BLaER1 treated with 17β-estradiol and CSF1 and Interleukin-3, amounts not matched to agents 10 nM and 100 nM (cell line): ENCODE measurements at regions not wholly inside any gene's neighbourhood (a gene's known extent, or its start where the extent isn't known, plus 50 kb on each side); places are given as distances from the start of the nearest gene placed in this dataset.

Source experiments
- H3K27ac ChIP-seq, 11 experiments: shearing (Covaris generic); formaldehyde crosslinking; 2 replicates each; pipeline ENCODE4 v1.8.1; 2022
- H3K27me3 ChIP-seq, 11 experiments: shearing (Covaris generic); formaldehyde crosslinking; 2 replicates each; pipeline ENCODE4 v1.8.1; 2022
- H3K36me3 ChIP-seq, 11 experiments: shearing (Covaris generic); formaldehyde crosslinking; 2 replicates each; pipeline ENCODE4 v1.8.1; 2022
- H3K4me1 ChIP-seq, 10 experiments: shearing (Covaris generic); formaldehyde crosslinking; 2 replicates each; pipeline ENCODE4 v1.8.1; 2022
- H3K4me2 ChIP-seq, 11 experiments: shearing (Covaris generic); formaldehyde crosslinking; 2 replicates each; pipeline ENCODE4 v1.8.1; 2022
- H3K4me3 ChIP-seq, 10 experiments: shearing (Covaris generic); formaldehyde crosslinking; 2 replicates each; pipeline ENCODE4 v1.8.1; 2022
- H3K9ac ChIP-seq, 11 experiments: shearing (Covaris generic); formaldehyde crosslinking; 2 replicates each; pipeline ENCODE4 v1.8.1; 2022
- H3K9me3 ChIP-seq, 11 experiments: shearing (Covaris generic); formaldehyde crosslinking; replicated peaks in 1 of 11; 2 replicates each; pipeline ENCODE4 v1.8.1; 2022
- H4K20me1 ChIP-seq, 11 experiments: shearing (Covaris generic); formaldehyde crosslinking; 2 replicates each; pipeline ENCODE4 v1.8.1; 2022
- Cebpa-rat ChIP-seq, 11 experiments: shearing (Covaris generic); IDR thresholded peaks; 2 replicates each; pipeline ENCODE4 v1.8.1; 2022

- H3K4me1 ChIP-seq = peaks cover 0 to 33% (median 22%) of the 10 kb centered on the region in 10 experiments; a peak in 15 of 20 replicates
- no peak overlapping the region for H3K4me2 ChIP-seq
- H3K4me3 ChIP-seq = no peak overlapping the region
- H3K9me3 ChIP-seq = peaks cover 0 to 8% (median 7%) of the 10 kb centered on the region in 11 experiments; a peak in 18 of 22 replicates
- H3K9ac ChIP-seq = no peak overlapping the region
- TF ChIP-seq Cebpa-rat (IDR thresholded peaks at IDR 0.05) = no peak
- peaks cover 0 to 48% (median 19%) of the 10 kb centered on the region in 11 experiments; a peak in 16 of 22 replicates for H3K36me3 ChIP-seq
- no peaks in the 10 kb centered on the region for H3K27me3 ChIP-seq
- H3K27ac ChIP-seq = no peak overlapping the region
- peaks cover 0 to 45% (median 0%) of the 10 kb centered on the region in 11 experiments; a peak in 4 of 22 replicates for H4K20me1 ChIP-seq
Observed at GRCh38 chr2:16581241-16581640, 84.4 kb downstream of the CYRIA start.

GRCh38 chr2:16578081-16578480 lies 87.6 kb downstream of the CYRIA start:
- H3K36me3 ChIP-seq = peaks cover 9 to 68% (median 38%) of the 10 kb centered on the region in 11 experiments; a peak in 21 of 22 replicates
- no peak overlapping the region for H3K4me3 ChIP-seq
- TF ChIP-seq Cebpa-rat (IDR thresholded peaks at IDR 0.05) = no peak
- no peaks in the 10 kb centered on the region for H3K27me3 ChIP-seq
- no peak overlapping the region for H3K9ac ChIP-seq
- peaks cover 29 to 38% (median 35%) of the 10 kb centered on the region in 11 experiments for H3K9me3 ChIP-seq
- H4K20me1 ChIP-seq = peaks cover 0 to 42% (median 0%) of the 10 kb centered on the region in 11 experiments; a peak in 4 of 22 replicates
- H3K27ac ChIP-seq = no peak overlapping the region
- H3K4me2 ChIP-seq = no peak overlapping the region
- H3K4me1 ChIP-seq = peaks cover 0 to 2% (median 0%) of the 10 kb centered on the region in 10 experiments; a peak in 6 of 20 replicates

DNA sequence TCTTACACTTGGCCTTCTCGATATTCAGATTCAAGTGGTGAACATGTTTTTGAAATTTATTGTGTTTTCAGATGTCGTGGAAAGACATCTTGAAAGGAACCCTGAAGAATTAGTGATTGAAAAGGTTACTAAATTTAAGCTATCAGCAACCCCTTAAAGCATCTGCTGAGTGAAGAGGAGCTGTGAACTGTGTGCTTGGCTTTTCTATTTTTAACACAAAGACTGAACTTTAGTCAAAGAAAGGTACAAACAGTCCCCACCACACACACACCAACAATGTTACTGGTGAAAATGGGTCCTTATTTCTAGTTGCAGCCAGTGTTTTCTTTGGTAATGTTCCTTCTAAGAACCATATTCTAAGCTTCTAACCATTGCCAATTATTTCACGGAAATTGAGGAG lies 95.1 kb downstream of the CYRIA start:
- Histone ChIP-seq H3K36me3 (peaks cover 11 to 96% (median 25%) of the 10 kb centered on the region in 11 experiments; a peak in 21 of 22 replicates), H4K20me1 (peaks cover 0 to 80% (median 0%) of the 10 kb centered on the region in 11 experiments; a peak in 5 of 22 replicates), H3K9ac (no peak overlapping the region), H3K27me3 (no peaks in the 10 kb centered on the region), H3K4me1 (peaks cover 0 to 18% (median 12%) of the 10 kb centered on the region in 10 experiments; a peak in 15 of 20 replicates), H3K9me3 (peaks cover 20 to 28% (median 22%) of the 10 kb centered on the region in 11 experiments), H3K27ac (no peak overlapping the region), H3K4me2 (peak overlapping the region in 1 of 11 experiments; percentile 21; a peak in 1 of 22 replicates), H3K4me3 (no peak overlapping the region)
- TF ChIP-seq Cebpa-rat (IDR thresholded peaks at IDR 0.05) = no peak

GRCh38 chr2:16568998-16569784 lies 96.4 kb downstream of the CYRIA start:
- H3K9ac ChIP-seq = no peak overlapping the region
- H3K4me3 ChIP-seq = no peak overlapping the region
- TF ChIP-seq Cebpa-rat (IDR thresholded peaks at IDR 0.05) = no peak
- H3K4me1 ChIP-seq = peaks cover 0 to 18% (median 12%) of the 10 kb centered on the region in 10 experiments; a peak in 15 of 20 replicates
- no peak overlapping the region for H3K27ac ChIP-seq
- peaks cover 7 to 14% (median 9%) of the 10 kb centered on the region in 11 experiments for H3K9me3 ChIP-seq
- peaks cover 6 to 96% (median 24%) of the 10 kb centered on the region in 11 experiments; a peak in 20 of 22 replicates for H3K36me3 ChIP-seq
- H3K4me2 ChIP-seq = peak overlapping the region in 7 of 11 experiments; percentile 18 to 66 (median 43); a peak in 14 of 22 replicates
- no peaks in the 10 kb centered on the region for H3K27me3 ChIP-seq
- H4K20me1 ChIP-seq = peaks cover 0 to 83% (median 0%) of the 10 kb centered on the region in 11 experiments; a peak in 5 of 22 replicates

GRCh38 chr2:16566701-16567100 lies 98.9 kb downstream of the CYRIA start:
- Histone ChIP-seq H3K4me1 (peaks cover 0 to 18% (median 12%) of the 10 kb centered on the region in 10 experiments; a peak in 15 of 20 replicates), H4K20me1 (peaks cover 0 to 72% (median 0%) of the 10 kb centered on the region in 11 experiments; a peak in 5 of 22 replicates), H3K4me3 (no peak overlapping the region), H3K36me3 (peaks cover 11 to 99% (median 43%) of the 10 kb centered on the region in 11 experiments; a peak in 20 of 22 replicates), H3K9ac (no peak overlapping the region), H3K4me2 (no peak overlapping the region), H3K27ac (no peak overlapping the region), H3K9me3 (no peaks in the 10 kb centered on the region), H3K27me3 (no peaks in the 10 kb centered on the region)
- no peak for TF ChIP-seq Cebpa-rat (IDR thresholded peaks at IDR 0.05)

- Histone ChIP-seq H4K20me1 (peaks cover 0 to 60% (median 0%) of the 10 kb centered on the region in 11 experiments; a peak in 4 of 22 replicates), H3K27ac (no peak overlapping the region), H3K36me3 (peaks cover 23 to 100% (median 55%) of the 10 kb centered on the region in 11 experiments), H3K4me3 (no peak overlapping the region), H3K4me2 (no peak overlapping the region), H3K4me1 (peaks cover 0 to 18% (median 12%) of the 10 kb centered on the region in 10 experiments; a peak in 15 of 20 replicates), H3K9ac (no peak overlapping the region), H3K9me3 (no peaks in the 10 kb centered on the region), H3K27me3 (no peaks in the 10 kb centered on the region)
- TF ChIP-seq Cebpa-rat (IDR thresholded peaks at IDR 0.05) = no peak
Observed at GRCh38 chr2:16565481-16565880, 100.2 kb downstream of the CYRIA start.

GRCh38 chr2:16561676-16562075 lies 104.0 kb downstream of the CYRIA start:
- H3K27me3 ChIP-seq = no peaks in the 10 kb centered on the region
- no peak overlapping the region for H3K9ac ChIP-seq
- no peak overlapping the region for H3K4me2 ChIP-seq
- H4K20me1 ChIP-seq = peaks cover 0 to 22% (median 0%) of the 10 kb centered on the region in 11 experiments; a peak in 2 of 22 replicates
- H3K4me3 ChIP-seq = no peak overlapping the region
- no peaks in the 10 kb centered on the region for H3K9me3 ChIP-seq
- H3K27ac ChIP-seq = no peak overlapping the region
- no peak for TF ChIP-seq Cebpa-rat (IDR thresholded peaks at IDR 0.05)
- peaks cover 50 to 100% (median 88%) of the 10 kb centered on the region in 11 experiments for H3K36me3 ChIP-seq
- H3K4me1 ChIP-seq = no peaks in the 10 kb centered on the region

- Histone ChIP-seq H3K36me3 (peaks cover 55 to 100% (median 92%) of the 10 kb centered on the region in 11 experiments), H4K20me1 (peaks cover 0 to 18% (median 0%) of the 10 kb centered on the region in 11 experiments; a peak in 2 of 22 replicates), H3K27me3 (no peaks in the 10 kb centered on the region), H3K9me3 (no peaks in the 10 kb centered on the region), H3K4me1 (no peaks in the 10 kb centered on the region), H3K4me2 (no peak overlapping the region), H3K27ac (no peak overlapping the region), H3K4me3 (no peak overlapping the region), H3K9ac (no peak overlapping the region)
- TF ChIP-seq Cebpa-rat (IDR thresholded peaks at IDR 0.05) = no peak
Observed at GRCh38 chr2:16561251-16561650, 104.4 kb downstream of the CYRIA start.
